PC-3 (cell line): ENCODE measurements at regions not wholly inside any gene's neighbourhood (a gene's known extent, or its start where the extent isn't known, plus 50 kb on each side); places are given as distances from the start of the nearest gene placed in this dataset.

Experiments
- ATAC-seq: fragments of 200-7000 bp; cut with Tn5 transposase; 2 replicates; pipeline ENCODE4 v1.9.1; 2020; ENCODE audit warnings: mild to moderate bottlenecking, moderate library complexity
- BruUV-seq: library from RNA; stranded (reverse); fragments of 400-500 nt; replicated peaks from 2 replicates; lab custom pipeline; 2021; lab: Mats Ljungman, UMichigan
- CTCF ChIA-PET: fragments of 300-600 bp; sonication (Branson Sonifier 250); formaldehyde crosslinking; loops from one replicate; lab custom pipeline; 2022; ENCODE audit warnings: antibody characterized with exemption; lab: Charles Lee
- POLR2A ChIA-PET: fragments of 300-600 bp; sonication (Branson Sonifier 250); formaldehyde crosslinking; loops from one replicate; lab custom pipeline; 2022; ENCODE audit warnings: antibody characterized with exemption; ENCODE audit not compliant: unreplicated experiment; lab: Charles Lee
- DNase-seq: peaks from one replicate; pipeline ENCODE4 v3.0.0-alpha.2; 2015
- H2AFZ ChIP-seq: fragments of 300-600 bp; sonication (generic); 2 replicates; pipeline ENCODE4 v1.6.0; 2016; ENCODE audit warnings: antibody characterized with exemption, low read length
- H3F3A ChIP-seq: fragments of 300-600 bp; sonication (generic); one replicate; pipeline ENCODE4 v1.6.0; 2017; ENCODE audit warnings: antibody characterized with exemption, low read length, control low read depth, mild to moderate bottlenecking; ENCODE audit not compliant: unreplicated experiment
- H3K27ac ChIP-seq: fragments of 300-600 bp; sonication (generic); 2 replicates; pipeline ENCODE4 v1.5.1; 2016; ENCODE audit warnings: mild to moderate bottlenecking, low read length
- H3K27me3 ChIP-seq: fragments of 300-600 bp; sonication (generic); 2 replicates; pipeline ENCODE4 v1.6.1; 2016; ENCODE audit warnings: low read length, mixed read lengths
- H3K36me3 ChIP-seq: fragments of 300-600 bp; sonication (generic); 2 replicates; pipeline ENCODE4 v1.6.1; 2016; ENCODE audit warnings: low read depth, mixed run types, low read length, mixed read lengths
- H3K4me1 ChIP-seq: fragments of 300-600 bp; sonication (generic); 2 replicates; pipeline ENCODE4 v1.5.1; 2016; ENCODE audit warnings: low read length; ENCODE audit not compliant: insufficient read depth
- H3K4me2 ChIP-seq: fragments of 300-600 bp; sonication (generic); 2 replicates; pipeline ENCODE4 v1.6.0; 2016; ENCODE audit warnings: low read length
- H3K4me3 ChIP-seq: fragments of 300-600 bp; sonication (generic); 2 replicates; pipeline ENCODE4 v1.5.1; 2016; ENCODE audit warnings: mild to moderate bottlenecking, low read length, mixed read lengths
- H3K79me2 ChIP-seq: fragments of 300-600 bp; sonication (generic); 2 replicates; pipeline ENCODE4 v1.6.1; 2017; ENCODE audit warnings: low read length, mixed read lengths
- H3K9ac ChIP-seq: fragments of 300-600 bp; sonication (generic); 2 replicates; pipeline ENCODE4 v1.6.0; 2016; ENCODE audit warnings: mild to moderate bottlenecking, low read length
- H3K9me2 ChIP-seq: fragments of 300-600 bp; sonication (generic); replicated peaks from 2 replicates; pipeline ENCODE4 v1.6.1; 2016; ENCODE audit warnings: mixed run types, low read length, mixed read lengths
- H3K9me3 ChIP-seq: fragments of 300-600 bp; sonication (generic); 2 replicates; pipeline ENCODE4 v1.6.1; 2016; ENCODE audit warnings: low read length, mixed read lengths
- H4K20me1 ChIP-seq: fragments of 300-600 bp; sonication (generic); 2 replicates; pipeline ENCODE4 v1.6.1; 2016; ENCODE audit warnings: low read length, mixed read lengths
- CTCF ChIP-seq: fragments of 300-600 bp; sonication (generic); conservative IDR thresholded peaks from 2 replicates; pipeline ENCODE4 v1.5.1; 2017; ENCODE audit warnings: antibody characterized with exemption, low read depth, mild to moderate bottlenecking, low read length
- EZH2 ChIP-seq: fragments of 300-600 bp; sonication (generic); IDR thresholded peaks from one replicate; pipeline ENCODE4 v1.6.1; 2017; ENCODE audit warnings: antibody characterized with exemption, mild to moderate bottlenecking, low read length; ENCODE audit not compliant: unreplicated experiment
- EZH2phosphoT487 ChIP-seq: fragments of 300-600 bp; sonication (generic); IDR thresholded peaks from 2 replicates; pipeline ENCODE4 v1.6.1; 2018; ENCODE audit warnings: mild to moderate bottlenecking, antibody characterized with exemption, low read length, borderline replicate concordance
- intact Hi-C: fragments of 100-400 bp; cut with micrococcal nuclease; formaldehyde crosslinking; loops from 2 replicates; pipeline ENCODE4 v1.9.0; 2023

- Histone ChIP-seq H3K4me1 (no peaks in the 10 kb centered on the region), H3K9ac (no peak overlapping the region), H3K4me3 (no peak overlapping the region), H3K9me2 (no peaks in the 10 kb centered on the region), H3K4me2 (no peak overlapping the region), H3K36me3 (no peaks in the 10 kb centered on the region), H3K79me2 (no peaks in the 10 kb centered on the region), H3K27me3 (peaks cover 79% of the 10 kb centered on the region), H3K9me3 (no peaks in the 10 kb centered on the region), H3F3A (no peaks in the 10 kb centered on the region), H2AFZ (no peak overlapping the region), H3K27ac (no peak overlapping the region), H4K20me1 (no peaks in the 10 kb centered on the region)
- ATAC-seq = no peak
- DNase-seq = no peak
- intact Hi-C loops = no loop called here
- BruUV-seq = no TSS peak
- TF ChIP-seq CTCF (no peak), EZH2phosphoT487 (no peak), EZH2 (no peak)
- ChIA-PET CTCF (no interaction called here), POLR2A (no interaction called here)
Observed at GRCh38 chr1:242873661-242874060, 349.2 kb upstream of the PLD5 start.

- no peak for DNase-seq
- no peaks in the 10 kb centered on the region for H3K4me1 ChIP-seq
- no peaks in the 10 kb centered on the region for H3K36me3 ChIP-seq
- intact Hi-C loops = no loop called here
- no peak for TF ChIP-seq CTCF
- TF ChIP-seq EZH2 = no peak
- no peak for TF ChIP-seq EZH2phosphoT487
- no peaks in the 10 kb centered on the region for H4K20me1 ChIP-seq
- no peaks in the 10 kb centered on the region for H3K9me3 ChIP-seq
- H3K27me3 ChIP-seq = peaks cover 68% of the 10 kb centered on the region
- no TSS peak for BruUV-seq
- no peaks in the 10 kb centered on the region for H3F3A ChIP-seq
- ATAC-seq = no peak
- H2AFZ ChIP-seq = no peak overlapping the region
- H3K9ac ChIP-seq = no peak overlapping the region
- H3K79me2 ChIP-seq = no peaks in the 10 kb centered on the region
- ChIA-PET POLR2A (no interaction called here), CTCF (interaction anchor here (0.6 kb wide), 1 partner anchor 412 kb away, joined by 5 read pairs; no protein-coding TSS in a partner anchor)
- no peak overlapping the region for H3K4me2 ChIP-seq
- H3K4me3 ChIP-seq = no peak overlapping the region
- no peak overlapping the region for H3K27ac ChIP-seq
- H3K9me2 ChIP-seq = no peaks in the 10 kb centered on the region
Observed at GRCh38 chr1:242872521-242872920, 348.0 kb upstream of the PLD5 start.

- BruUV-seq = no TSS peak
- CTCF ChIA-PET = no interaction called here
Observed at GRCh38 chr1:242871471-242872030, 347.1 kb upstream of the PLD5 start.

More at GRCh38 chr1:242871471-242872030, 347.1 kb upstream of the PLD5 start:
- Histone ChIP-seq H3K9me2 (no peaks in the 10 kb centered on the region), H3K27me3 (peaks cover 59% of the 10 kb centered on the region), H3K4me2 (no peak overlapping the region), H3K9ac (no peak overlapping the region), H3K36me3 (no peaks in the 10 kb centered on the region), H3K27ac (no peak overlapping the region), H3K4me3 (no peak overlapping the region), H3F3A (no peaks in the 10 kb centered on the region), H4K20me1 (no peaks in the 10 kb centered on the region), H3K79me2 (no peaks in the 10 kb centered on the region), H2AFZ (no peak overlapping the region), H3K4me1 (no peaks in the 10 kb centered on the region), H3K9me3 (no peaks in the 10 kb centered on the region)
- intact Hi-C loops = no loop called here
- DNase-seq (no peak), ATAC-seq (no peak)
- no peak for TF ChIP-seq EZH2
- TF ChIP-seq EZH2phosphoT487 = no peak
- TF ChIP-seq CTCF = no peak
- POLR2A ChIA-PET = no interaction called here
